ENCODE measurements at regions not wholly inside any gene's neighbourhood (a gene's known extent, or its start where the extent isn't known, plus 50 kb on each side); places are given as distances from the start of the nearest gene placed in this dataset.

DNA sequence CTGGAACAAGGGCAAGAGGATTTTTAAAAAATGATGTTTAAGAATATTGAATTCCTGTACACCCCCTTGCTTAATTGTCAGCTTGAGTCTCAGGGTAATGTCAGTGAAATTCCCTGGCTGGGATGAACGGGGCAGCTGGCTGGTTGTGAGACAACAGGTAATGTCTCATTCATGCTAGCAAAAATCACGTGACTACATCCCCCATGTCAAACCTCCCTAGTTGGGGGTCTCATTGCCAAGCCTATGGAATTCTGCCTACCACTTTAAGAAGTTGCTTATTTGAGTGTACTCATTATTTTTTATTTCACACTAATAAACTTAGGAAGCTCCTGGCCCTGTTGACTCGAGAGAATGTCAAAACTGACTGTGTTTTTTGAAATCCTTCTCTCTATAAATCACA, 218.3 kb downstream of the ICOS start:
- 81% methylated on average over 3 of the region's 3 CpGs for WGBS, 2 donors (ENCODE audit: low coverage in 1 of 2)
- Histone ChIP-seq H3K27ac (no peak overlapping the region), H3K9me3 (no peaks in the 10 kb centered on the region), H3K4me3 (no peak overlapping the region), H3K36me3 (no peaks in the 10 kb centered on the region), H3K27me3 (no peaks in the 10 kb centered on the region), H3K4me1 (peaks cover 0 to 3% (median 0%) of the 10 kb centered on the region in 4 donors)
- no peak for DNase-seq
- TF ChIP-seq, protein P1, sequence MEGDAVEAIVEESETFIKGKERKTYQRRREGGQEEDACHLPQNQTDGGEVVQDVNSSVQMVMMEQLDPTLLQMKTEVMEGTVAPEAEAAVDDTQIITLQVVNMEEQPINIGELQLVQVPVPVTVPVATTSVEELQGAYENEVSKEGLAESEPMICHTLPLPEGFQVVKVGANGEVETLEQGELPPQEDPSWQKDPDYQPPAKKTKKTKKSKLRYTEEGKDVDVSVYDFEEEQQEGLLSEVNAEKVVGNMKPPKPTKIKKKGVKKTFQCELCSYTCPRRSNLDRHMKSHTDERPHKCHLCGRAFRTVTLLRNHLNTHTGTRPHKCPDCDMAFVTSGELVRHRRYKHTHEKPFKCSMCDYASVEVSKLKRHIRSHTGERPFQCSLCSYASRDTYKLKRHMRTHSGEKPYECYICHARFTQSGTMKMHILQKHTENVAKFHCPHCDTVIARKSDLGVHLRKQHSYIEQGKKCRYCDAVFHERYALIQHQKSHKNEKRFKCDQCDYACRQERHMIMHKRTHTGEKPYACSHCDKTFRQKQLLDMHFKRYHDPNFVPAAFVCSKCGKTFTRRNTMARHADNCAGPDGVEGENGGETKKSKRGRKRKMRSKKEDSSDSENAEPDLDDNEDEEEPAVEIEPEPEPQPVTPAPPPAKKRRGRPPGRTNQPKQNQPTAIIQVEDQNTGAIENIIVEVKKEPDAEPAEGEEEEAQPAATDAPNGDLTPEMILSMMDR (IDR thresholded peaks at IDR 0.05), result no peak
- TF ChIP-seq POLR2AphosphoS5 (IDR thresholded peaks at IDR 0.05), result no peak
- TF ChIP-seq POLR2A (IDR thresholded peaks at IDR 0.05), result no peak
- TF ChIP-seq EP300 (IDR thresholded peaks at IDR 0.05; ENCODE audit: low read depth), result no peak
- intact Hi-C loops (cut with DNase I; ENCODE audit: low total_unique reads), result no loop called here
- in situ Hi-C loops (cut with MboI; ENCODE audit: low pct_ligation_motif_present in 1 of 4, low pct_unique_long_range_greater_than_20kb in 1 of 4, low sequenced_read_pairs in 3 of 4), result no loop called here

DNA sequence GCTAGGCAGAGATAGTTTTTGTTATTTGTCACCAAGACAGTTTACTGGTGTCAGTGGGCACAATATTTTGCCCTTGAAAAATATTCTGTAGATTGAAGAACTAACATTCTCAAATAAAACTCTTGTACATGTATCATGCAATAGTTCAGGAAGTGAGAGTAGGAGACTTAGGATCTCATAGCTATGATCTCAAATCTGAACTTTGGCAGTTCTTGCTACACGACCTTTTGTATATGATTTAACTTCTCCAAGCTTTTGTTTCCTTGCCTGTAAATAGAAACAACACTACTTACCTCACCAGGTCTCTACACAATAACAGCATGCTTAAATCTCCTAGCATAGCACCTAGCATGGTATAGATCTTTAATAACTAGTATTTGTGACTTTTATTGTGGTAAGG, 219.9 kb downstream of the ICOS start:
- no peaks in the 10 kb centered on the region for H3K27me3 ChIP-seq
- H3K4me3 ChIP-seq, result no peak overlapping the region
- in situ Hi-C loops (cut with MboI; ENCODE audit: low pct_ligation_motif_present in 1 of 4, low pct_unique_long_range_greater_than_20kb in 1 of 4, low sequenced_read_pairs in 3 of 4), result no loop called here

DNA sequence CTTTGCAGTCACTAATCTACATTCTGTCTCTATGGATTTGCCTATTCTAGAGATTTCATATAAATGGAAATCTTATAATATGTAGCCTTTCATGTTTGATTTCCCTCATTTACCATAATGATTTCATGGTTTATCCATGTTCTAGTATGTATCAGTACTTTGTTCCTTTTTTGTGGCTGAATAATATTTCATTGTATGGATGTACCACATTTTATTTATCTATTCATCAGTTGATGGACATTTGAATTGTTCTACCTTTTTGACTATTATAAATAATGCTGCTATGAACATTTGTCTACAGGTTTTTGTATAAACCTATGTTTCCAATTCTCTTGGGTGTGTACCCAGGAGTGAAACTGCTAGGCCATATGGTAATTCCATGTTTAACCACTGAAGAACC, 221.1 kb downstream of the ICOS start:
- in situ Hi-C loops (cut with MboI; ENCODE audit: low pct_ligation_motif_present in 1 of 4, low pct_unique_long_range_greater_than_20kb in 1 of 4, low sequenced_read_pairs in 3 of 4), result no loop called here
- DNase-seq, result no peak
- no peak overlapping the region for H3K4me3 ChIP-seq
- intact Hi-C loops (cut with DNase I; ENCODE audit: low total_unique reads), result no loop called here
- H3K4me1 ChIP-seq, result peaks cover 0 to 3% (median 0%) of the 10 kb centered on the region in 4 donors
- TF ChIP-seq EP300 (IDR thresholded peaks at IDR 0.05; ENCODE audit: low read depth), result no peak
- TF ChIP-seq, protein P1 (IDR thresholded peaks at IDR 0.05), result no peak
- TF ChIP-seq POLR2AphosphoS5 (IDR thresholded peaks at IDR 0.05), result no peak
- TF ChIP-seq POLR2A (IDR thresholded peaks at IDR 0.05), result no peak
- no peaks in the 10 kb centered on the region for H3K27me3 ChIP-seq
- H3K36me3 ChIP-seq, result no peaks in the 10 kb centered on the region
- H3K9me3 ChIP-seq, result no peaks in the 10 kb centered on the region
- H3K27ac ChIP-seq, result no peak overlapping the region

More for the DNA sequence above, 219.9 kb downstream of the ICOS start:
- TF ChIP-seq POLR2A (IDR thresholded peaks at IDR 0.05) (no peak), POLR2AphosphoS5 (IDR thresholded peaks at IDR 0.05) (no peak), EP300 (IDR thresholded peaks at IDR 0.05; ENCODE audit: low read depth) (no peak)
- TF ChIP-seq, protein P1 (IDR thresholded peaks at IDR 0.05), result no peak
- Histone ChIP-seq H3K4me1 (peaks cover 0 to 3% (median 0%) of the 10 kb centered on the region in 4 donors), H3K36me3 (no peaks in the 10 kb centered on the region), H3K9me3 (no peaks in the 10 kb centered on the region), H3K27ac (no peak overlapping the region)
- WGBS, 2 donors (ENCODE audit: low coverage in 1 of 2), result 44 to 50% methylated on average over 1 of the region's 1 CpG
- intact Hi-C loops (cut with DNase I; ENCODE audit: low total_unique reads), result no loop called here
- no peak for DNase-seq

DNA sequence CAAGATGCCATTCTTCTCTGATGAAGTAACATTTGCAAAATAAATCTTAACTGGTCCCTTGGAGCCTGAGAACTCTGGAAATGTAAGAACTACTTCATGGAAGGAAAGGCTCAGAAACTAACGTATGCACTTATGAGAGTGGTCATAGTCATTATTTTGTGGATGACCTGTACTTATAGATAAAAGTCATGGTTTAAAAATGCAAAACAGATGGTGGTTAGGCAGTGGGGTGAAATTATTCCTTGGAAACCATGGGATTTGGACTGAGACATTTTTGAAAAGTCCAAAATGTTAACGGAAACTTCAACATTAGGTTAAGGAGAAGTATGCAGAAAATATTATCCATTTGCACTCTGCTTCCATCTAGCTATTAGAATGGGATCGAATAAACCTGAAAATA, 223.0 kb downstream of the ICOS start:
- no peak overlapping the region for H3K4me3 ChIP-seq
- intact Hi-C loops (cut with DNase I; ENCODE audit: low total_unique reads), result no loop called here
- 83 to 89% methylated on average over 2 to 3 of the region's 3 CpGs for WGBS, 2 donors (ENCODE audit: low coverage in 1 of 2)
- no peak for DNase-seq
- no peaks in the 10 kb centered on the region for H3K27me3 ChIP-seq
- H3K4me1 ChIP-seq, result no peaks in the 10 kb centered on the region
- no peak overlapping the region for H3K27ac ChIP-seq
- H3K36me3 ChIP-seq, result no peaks in the 10 kb centered on the region
- in situ Hi-C loops (cut with MboI; ENCODE audit: low pct_ligation_motif_present in 1 of 4, low pct_unique_long_range_greater_than_20kb in 1 of 4, low sequenced_read_pairs in 3 of 4), result no loop called here
- no peak for TF ChIP-seq POLR2A (IDR thresholded peaks at IDR 0.05)
- no peak for TF ChIP-seq EP300 (IDR thresholded peaks at IDR 0.05; ENCODE audit: low read depth)
- TF ChIP-seq, protein P1 (IDR thresholded peaks at IDR 0.05), result no peak
- TF ChIP-seq POLR2AphosphoS5 (IDR thresholded peaks at IDR 0.05), result no peak
- no peaks in the 10 kb centered on the region for H3K9me3 ChIP-seq
